ENCODE measurements at regions not wholly inside any gene's neighbourhood (a gene's known extent, or its start where the extent isn't known, plus 50 kb on each side); places are given as distances from the start of the nearest gene placed in this dataset.
A peak's percentile ranks its signal among the peaks of the same experiment; 100 is the strongest.

DNA sequence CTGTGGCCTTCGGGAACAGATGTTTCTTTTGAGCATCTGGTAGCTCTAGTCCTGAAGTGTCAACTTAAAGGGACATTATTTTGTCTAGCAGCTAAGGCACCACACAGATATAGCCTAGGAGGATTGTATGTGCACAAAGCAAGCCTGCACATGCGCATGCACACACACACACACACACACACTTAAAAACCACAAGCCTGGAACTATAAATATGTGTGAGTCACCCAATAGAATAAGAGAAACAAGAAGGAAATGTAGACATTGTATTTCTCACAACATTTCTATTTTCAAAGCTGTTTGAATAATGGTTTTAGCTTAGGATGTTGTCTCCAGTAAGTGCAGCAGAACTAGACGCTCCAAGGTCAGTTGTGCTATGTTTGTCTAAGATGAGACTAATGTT lies 516.5 kb downstream of the SUCLA2 start:
- TF ChIP-seq, protein P1, sequence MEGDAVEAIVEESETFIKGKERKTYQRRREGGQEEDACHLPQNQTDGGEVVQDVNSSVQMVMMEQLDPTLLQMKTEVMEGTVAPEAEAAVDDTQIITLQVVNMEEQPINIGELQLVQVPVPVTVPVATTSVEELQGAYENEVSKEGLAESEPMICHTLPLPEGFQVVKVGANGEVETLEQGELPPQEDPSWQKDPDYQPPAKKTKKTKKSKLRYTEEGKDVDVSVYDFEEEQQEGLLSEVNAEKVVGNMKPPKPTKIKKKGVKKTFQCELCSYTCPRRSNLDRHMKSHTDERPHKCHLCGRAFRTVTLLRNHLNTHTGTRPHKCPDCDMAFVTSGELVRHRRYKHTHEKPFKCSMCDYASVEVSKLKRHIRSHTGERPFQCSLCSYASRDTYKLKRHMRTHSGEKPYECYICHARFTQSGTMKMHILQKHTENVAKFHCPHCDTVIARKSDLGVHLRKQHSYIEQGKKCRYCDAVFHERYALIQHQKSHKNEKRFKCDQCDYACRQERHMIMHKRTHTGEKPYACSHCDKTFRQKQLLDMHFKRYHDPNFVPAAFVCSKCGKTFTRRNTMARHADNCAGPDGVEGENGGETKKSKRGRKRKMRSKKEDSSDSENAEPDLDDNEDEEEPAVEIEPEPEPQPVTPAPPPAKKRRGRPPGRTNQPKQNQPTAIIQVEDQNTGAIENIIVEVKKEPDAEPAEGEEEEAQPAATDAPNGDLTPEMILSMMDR (conservative IDR thresholded peaks at IDR 0.05; ENCODE audit: low read depth, low read length), result no peak
- DNase-seq (ENCODE audit: low read depth), result peak; percentile 17
- H3K4me3 ChIP-seq (ENCODE audit: low read length), result no peak overlapping the region

DNA sequence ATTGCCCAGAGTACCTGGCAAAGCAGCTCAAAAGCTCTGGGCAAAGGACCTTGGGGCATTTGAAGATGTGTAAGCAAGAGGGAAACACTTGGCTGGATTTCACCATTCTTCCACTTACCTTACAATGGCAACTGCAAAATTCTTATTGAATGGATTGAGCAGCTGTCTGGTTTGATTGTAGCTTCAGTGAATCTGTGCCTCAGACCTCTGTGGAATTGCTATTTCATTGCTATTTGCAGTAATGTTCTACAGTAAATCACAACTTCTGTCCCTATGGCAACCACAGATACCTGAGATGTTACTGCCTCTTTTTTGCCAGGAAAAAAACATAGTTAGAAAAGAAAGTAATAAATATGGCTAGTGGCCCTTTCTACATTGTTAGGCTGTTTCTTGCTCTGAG lies 519.5 kb downstream of the SUCLA2 start:
- TF ChIP-seq, protein P1 (conservative IDR thresholded peaks at IDR 0.05; ENCODE audit: low read depth, low read length), result no peak
- no peak for DNase-seq (ENCODE audit: low read depth)
- no peak overlapping the region for H3K4me3 ChIP-seq (ENCODE audit: low read length)

DNA sequence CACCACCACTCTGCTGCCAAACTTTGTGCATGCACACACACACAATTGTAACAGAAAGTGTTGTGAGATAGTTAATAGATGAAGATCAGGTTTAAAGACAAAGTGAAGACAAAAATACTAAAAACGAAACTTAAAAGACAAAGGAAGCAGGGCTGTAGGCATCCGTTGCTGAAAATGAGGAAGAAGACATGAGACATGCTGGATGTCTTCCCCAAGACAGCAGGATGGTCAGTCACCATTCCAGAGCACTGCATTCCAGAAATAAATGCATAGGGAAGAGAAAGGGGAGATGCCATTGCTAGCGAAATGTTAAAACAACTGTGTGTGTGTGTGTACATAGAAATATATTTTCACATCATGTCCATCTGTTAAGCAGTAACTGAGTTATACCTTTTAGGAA lies 520.1 kb downstream of the SUCLA2 start:
- DNase-seq (ENCODE audit: low read depth), result no peak

DNA sequence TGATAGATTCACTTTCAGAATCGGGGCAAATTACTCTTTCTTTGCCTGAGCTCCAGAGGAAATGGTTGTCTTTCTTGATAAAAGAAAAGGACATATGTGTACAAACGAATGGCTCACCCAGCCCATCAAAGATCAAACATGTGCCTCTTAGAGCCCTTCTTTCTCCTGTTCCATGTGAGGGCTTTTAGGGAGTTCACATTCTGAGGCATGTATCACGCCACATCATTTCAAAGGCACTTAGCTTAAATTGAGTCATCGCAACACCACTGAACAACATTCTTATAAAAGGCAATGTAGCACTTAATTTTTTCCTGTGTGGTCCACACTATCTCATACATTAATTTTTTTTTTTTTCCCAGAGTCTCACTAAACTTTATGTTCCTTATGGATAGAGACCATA lies 521.0 kb downstream of the SUCLA2 start:
- no peak overlapping the region for H3K4me3 ChIP-seq (ENCODE audit: low read length)
- TF ChIP-seq, protein P1 (conservative IDR thresholded peaks at IDR 0.05; ENCODE audit: low read depth, low read length), result no peak
- DNase-seq (ENCODE audit: low read depth), result no peak

More for the DNA sequence above, 520.1 kb downstream of the SUCLA2 start:
- H3K4me3 ChIP-seq (ENCODE audit: low read length), result no peak overlapping the region
- TF ChIP-seq, protein P1 (conservative IDR thresholded peaks at IDR 0.05; ENCODE audit: low read depth, low read length), result no peak

DNA sequence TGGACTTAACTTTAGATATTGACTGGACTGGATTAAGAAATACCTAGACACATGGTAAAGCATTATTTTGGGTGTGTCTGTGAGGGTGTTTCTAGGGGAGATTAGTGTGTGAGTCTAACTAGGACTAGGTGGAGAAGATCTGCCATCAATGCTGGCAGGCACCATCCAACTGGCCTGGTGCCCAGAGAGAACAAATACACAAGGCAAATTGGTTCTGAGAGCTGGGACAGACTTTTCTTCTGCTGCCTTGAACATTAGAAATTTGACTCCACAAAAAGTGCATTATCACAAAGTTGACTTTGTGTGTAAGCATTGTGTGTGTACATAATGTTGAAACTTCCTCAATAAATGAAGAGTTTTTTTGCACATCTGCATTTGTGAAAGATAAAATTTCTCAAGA lies 522.1 kb downstream of the SUCLA2 start:
- TF ChIP-seq, protein P1 (conservative IDR thresholded peaks at IDR 0.05; ENCODE audit: low read depth, low read length), result no peak
- DNase-seq (ENCODE audit: low read depth), result no peak
- no peak overlapping the region for H3K4me3 ChIP-seq (ENCODE audit: low read length)

DNA sequence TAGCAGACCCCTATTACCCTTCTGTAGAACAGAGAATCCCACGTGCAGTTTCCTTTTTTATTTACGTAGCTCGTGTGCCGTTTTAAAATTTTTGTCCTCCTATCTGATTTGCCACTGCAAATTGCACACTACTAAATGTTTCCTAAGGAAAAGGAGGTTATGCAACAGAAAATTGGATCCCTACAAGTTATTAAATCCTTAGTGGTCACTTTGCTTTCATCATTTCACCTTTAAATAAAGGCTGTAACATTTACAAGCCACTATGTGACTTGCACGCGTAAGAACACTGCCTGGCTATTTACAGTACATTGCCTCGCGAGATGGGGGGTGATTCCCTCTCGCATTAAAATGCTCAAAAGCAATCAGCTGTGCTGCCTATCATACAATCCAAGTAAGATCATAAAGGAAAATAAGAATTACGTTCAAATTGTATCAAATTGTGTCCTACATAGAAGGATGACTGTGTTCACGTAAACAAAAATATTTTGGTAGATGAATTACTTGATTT lies 525.6 kb downstream of the SUCLA2 start:
- DNase-seq (ENCODE audit: low read depth), result no peak
- no peak overlapping the region for H3K4me3 ChIP-seq (ENCODE audit: low read length)
- TF ChIP-seq, protein P1 (conservative IDR thresholded peaks at IDR 0.05; ENCODE audit: low read depth, low read length), result no peak

DNA sequence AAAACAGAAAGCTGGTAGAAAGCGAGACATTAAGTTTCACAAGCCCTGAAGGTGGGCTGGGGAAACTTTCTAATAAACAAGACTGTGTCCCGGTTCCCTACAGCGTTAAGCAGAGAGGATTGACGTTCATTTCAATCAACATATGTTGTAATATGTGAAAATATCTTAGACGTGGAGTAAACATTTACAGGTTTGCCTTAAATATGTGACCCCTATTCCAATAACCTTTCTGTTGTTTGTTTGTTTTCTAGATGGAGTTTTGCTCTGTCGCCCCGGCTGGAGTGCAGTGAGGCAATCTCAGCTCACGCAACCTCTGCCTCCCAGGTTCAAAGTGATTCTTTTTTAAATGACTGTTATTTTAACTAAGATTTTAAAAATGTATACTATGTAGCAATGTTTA lies 526.2 kb downstream of the SUCLA2 start:
- TF ChIP-seq, protein P1 (conservative IDR thresholded peaks at IDR 0.05; ENCODE audit: low read depth, low read length), result no peak
- no peak overlapping the region for H3K4me3 ChIP-seq (ENCODE audit: low read length)
- DNase-seq (ENCODE audit: low read depth), result no peak
